Loucy (cell line): ENCODE measurements at regions not wholly inside any gene's neighbourhood (a gene's known extent, or its start where the extent isn't known, plus 50 kb on each side); places are given as distances from the start of the nearest gene placed in this dataset.

ENCODE experiments used
- CTCF ChIP-seq: fragments of 200-600 bp; sonication (generic); conservative IDR thresholded peaks from 2 replicates; pipeline ENCODE4 v1.5.1; 2014; ENCODE audit warnings: mild to moderate bottlenecking, antibody characterized with exemption, low read length
- EZH2phosphoT487 ChIP-seq: fragments of 200-600 bp; IDR thresholded peaks from 2 replicates; pipeline ENCODE4 v1.6.1; 2018; ENCODE audit warnings: antibody characterized with exemption, mild to moderate bottlenecking, moderate library complexity, borderline replicate concordance

- TF ChIP-seq CTCF, result no peak
- no peak for TF ChIP-seq EZH2phosphoT487
Observed at GRCh38 chr1:94329276-94329675, 88.9 kb upstream of the ABCD3 start.
